ENCODE measurements at regions not wholly inside any gene's neighbourhood (a gene's known extent, or its start where the extent isn't known, plus 50 kb on each side); places are given as distances from the start of the nearest gene placed in this dataset.

DNA sequence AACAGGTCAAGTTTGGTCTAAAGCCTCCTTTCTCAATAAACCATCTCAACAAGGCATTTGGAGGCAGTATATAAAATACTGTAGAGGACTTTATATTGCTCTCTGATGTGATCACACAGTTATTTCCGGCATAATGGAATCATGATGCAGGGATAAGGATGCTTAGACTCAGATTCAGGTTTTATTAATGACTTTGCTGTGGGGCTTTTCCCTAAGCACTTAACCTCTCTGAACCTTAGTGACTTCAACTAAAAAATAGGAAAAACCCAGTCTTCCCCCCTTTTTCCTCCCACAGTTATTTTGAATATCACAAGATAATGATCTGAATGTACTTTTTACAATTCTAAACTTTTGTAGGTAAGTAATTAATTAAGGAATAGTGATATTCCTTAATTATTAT is 94.8 kb upstream of the TENM4 start:
- no peak for TF ChIP-seq SUZ12 (IDR thresholded peaks at IDR 0.05; ENCODE audit: extremely low read depth, insufficient read depth, insufficient read length)
- TF ChIP-seq YY1 (IDR thresholded peaks at IDR 0.05; ENCODE audit: insufficient read depth, insufficient read length) = no peak
- no peak for TF ChIP-seq ZNF274 (IDR thresholded peaks at IDR 0.05; ENCODE audit: low read depth, low read length)
- no peaks in the 10 kb centered on the region for H3K36me3 ChIP-seq (ENCODE audit: insufficient read depth, insufficient read length, low read length)
- no peak overlapping the region for H3K9ac ChIP-seq (ENCODE audit: insufficient read length, low read depth)
- H3K9me3 ChIP-seq (ENCODE audit: insufficient read depth, low read length) = no peaks in the 10 kb centered on the region
- H3K27me3 ChIP-seq (ENCODE audit: insufficient read depth, insufficient read length) = no peaks in the 10 kb centered on the region
- H3K4me1 ChIP-seq (ENCODE audit: insufficient read depth, insufficient read length) = no peaks in the 10 kb centered on the region
- no peak for DNase-seq (ENCODE audit: low read depth, low spot score)
- no peak overlapping the region for H3K4me3 ChIP-seq (ENCODE audit: insufficient read length, low read depth)

DNA sequence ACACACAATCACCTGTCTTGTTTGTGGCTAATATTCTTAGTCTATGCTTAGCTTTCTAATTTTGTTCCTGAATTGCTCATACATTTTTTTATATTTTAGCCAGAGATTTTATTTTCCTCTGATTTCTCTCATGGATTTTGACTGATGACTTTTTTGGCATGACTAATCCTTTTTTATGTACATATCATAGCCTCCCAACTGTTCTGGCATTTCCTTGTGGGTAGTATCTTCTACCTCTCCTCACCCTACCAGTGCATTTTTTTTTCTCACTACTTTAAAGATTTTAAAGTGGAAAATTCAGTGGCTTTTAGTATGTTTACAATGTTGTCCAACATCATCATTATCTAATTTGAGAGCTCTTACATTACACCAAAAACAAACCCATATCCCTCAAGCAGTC is 84.4 kb upstream of the TENM4 start:
- Histone ChIP-seq H3K27me3 (ENCODE audit: insufficient read depth, insufficient read length) (no peaks in the 10 kb centered on the region), H3K9ac (ENCODE audit: insufficient read length, low read depth) (no peak overlapping the region), H3K4me1 (ENCODE audit: insufficient read depth, insufficient read length) (no peaks in the 10 kb centered on the region), H3K4me3 (ENCODE audit: insufficient read length, low read depth) (no peak overlapping the region), H3K9me3 (ENCODE audit: insufficient read depth, low read length) (no peaks in the 10 kb centered on the region; the same call in 1 of the 2 replicates), H3K36me3 (ENCODE audit: insufficient read depth, insufficient read length, low read length) (no peaks in the 10 kb centered on the region)
- DNase-seq (ENCODE audit: low read depth, low spot score) = no peak
- TF ChIP-seq SUZ12 (IDR thresholded peaks at IDR 0.05; ENCODE audit: extremely low read depth, insufficient read depth, insufficient read length) = no peak

DNA sequence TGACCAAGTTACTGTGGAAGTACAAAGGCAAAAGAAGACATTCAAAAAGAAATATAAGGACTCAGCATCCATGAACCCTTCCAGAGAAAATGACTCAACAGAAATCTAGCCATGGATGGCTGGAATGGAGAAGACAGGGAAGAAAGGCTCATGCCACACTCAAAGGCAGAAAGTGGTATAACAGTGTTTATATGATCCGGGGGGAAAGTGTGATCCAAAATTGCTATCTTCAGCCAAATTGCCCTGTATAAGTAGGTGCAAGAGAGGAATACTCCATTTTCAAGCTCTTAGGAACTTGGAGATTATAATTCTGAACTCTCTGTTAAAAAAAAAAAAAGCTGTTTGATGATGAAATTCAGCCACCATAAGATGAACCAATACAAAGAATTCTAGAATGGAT is 81.8 kb upstream of the TENM4 start:
- no peaks in the 10 kb centered on the region for H3K27me3 ChIP-seq (ENCODE audit: insufficient read depth, insufficient read length)
- no peaks in the 10 kb centered on the region for H3K36me3 ChIP-seq (ENCODE audit: insufficient read depth, insufficient read length, low read length)
- no peak for TF ChIP-seq ZNF274 (IDR thresholded peaks at IDR 0.05; ENCODE audit: low read depth, low read length)
- no peak for TF ChIP-seq YY1 (IDR thresholded peaks at IDR 0.05; ENCODE audit: insufficient read depth, insufficient read length)
- no peak for TF ChIP-seq SUZ12 (IDR thresholded peaks at IDR 0.05; ENCODE audit: extremely low read depth, insufficient read depth, insufficient read length)
- H3K4me3 ChIP-seq (ENCODE audit: insufficient read length, low read depth) = no peak overlapping the region
- H3K9me3 ChIP-seq (ENCODE audit: insufficient read depth, low read length) = no peaks in the 10 kb centered on the region; the same call in 1 of the 2 replicates
- no peaks in the 10 kb centered on the region for H3K4me1 ChIP-seq (ENCODE audit: insufficient read depth, insufficient read length)
- no peak for DNase-seq (ENCODE audit: low read depth, low spot score)
- no peak overlapping the region for H3K9ac ChIP-seq (ENCODE audit: insufficient read length, low read depth)

DNA sequence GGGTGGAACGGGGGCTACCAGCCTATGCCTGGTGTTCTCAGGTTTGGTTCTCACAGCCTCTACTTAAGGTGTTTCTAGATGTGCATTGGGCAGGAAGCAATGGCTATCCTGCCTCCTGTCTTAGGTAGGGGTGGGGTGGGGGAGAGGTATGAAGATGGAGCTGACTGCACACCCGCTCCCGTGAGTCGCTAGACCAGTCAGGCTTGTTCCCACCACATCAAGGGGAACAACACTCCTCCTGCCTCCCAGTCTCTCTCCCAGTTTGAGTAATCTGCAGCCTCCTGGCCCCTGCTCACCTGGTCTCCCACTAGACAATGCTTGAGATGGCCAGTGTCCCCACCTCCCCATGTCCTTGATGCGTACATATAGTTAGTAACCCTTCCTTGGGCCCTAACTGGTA is 79.3 kb upstream of the TENM4 start:
- H3K27me3 ChIP-seq (ENCODE audit: insufficient read depth, insufficient read length) = no peaks in the 10 kb centered on the region
- no peaks in the 10 kb centered on the region for H3K36me3 ChIP-seq (ENCODE audit: insufficient read depth, insufficient read length, low read length)
- H3K9ac ChIP-seq (ENCODE audit: insufficient read length, low read depth) = no peak overlapping the region
- no peaks in the 10 kb centered on the region for H3K4me1 ChIP-seq (ENCODE audit: insufficient read depth, insufficient read length)
- H3K4me3 ChIP-seq (ENCODE audit: insufficient read length, low read depth) = no peak overlapping the region
- TF ChIP-seq SUZ12 (IDR thresholded peaks at IDR 0.05; ENCODE audit: extremely low read depth, insufficient read depth, insufficient read length) (no peak), YY1 (IDR thresholded peaks at IDR 0.05; ENCODE audit: insufficient read depth, insufficient read length) (no peak), ZNF274 (IDR thresholded peaks at IDR 0.05; ENCODE audit: low read depth, low read length) (no peak)
- no peak for DNase-seq (ENCODE audit: low read depth, low spot score)
- H3K9me3 ChIP-seq (ENCODE audit: insufficient read depth, low read length) = no peaks in the 10 kb centered on the region; the same call in 1 of the 2 replicates

GRCh38 chr11:79515781-79516180 is 75.0 kb upstream of the TENM4 start:
- TF ChIP-seq ZNF274 (IDR thresholded peaks at IDR 0.05; ENCODE audit: low read depth, low read length) (no peak), SUZ12 (IDR thresholded peaks at IDR 0.05; ENCODE audit: extremely low read depth, insufficient read depth, insufficient read length) (no peak), YY1 (IDR thresholded peaks at IDR 0.05; ENCODE audit: insufficient read depth, insufficient read length) (no peak)
- Histone ChIP-seq H3K27me3 (ENCODE audit: insufficient read depth, insufficient read length) (no peaks in the 10 kb centered on the region), H3K9ac (ENCODE audit: insufficient read length, low read depth) (no peak overlapping the region), H3K4me3 (ENCODE audit: insufficient read length, low read depth) (no peak overlapping the region), H3K9me3 (ENCODE audit: insufficient read depth, low read length) (no peaks in the 10 kb centered on the region), H3K36me3 (ENCODE audit: insufficient read depth, insufficient read length, low read length) (no peaks in the 10 kb centered on the region), H3K4me1 (ENCODE audit: insufficient read depth, insufficient read length) (no peaks in the 10 kb centered on the region)
- DNase-seq (ENCODE audit: low read depth, low spot score) = no peak

- Histone ChIP-seq H3K4me3 (ENCODE audit: insufficient read length, low read depth) (no peak overlapping the region), H3K27me3 (ENCODE audit: insufficient read depth, insufficient read length) (no peaks in the 10 kb centered on the region), H3K9ac (ENCODE audit: insufficient read length, low read depth) (no peak overlapping the region), H3K4me1 (ENCODE audit: insufficient read depth, insufficient read length) (no peaks in the 10 kb centered on the region), H3K9me3 (ENCODE audit: insufficient read depth, low read length) (no peaks in the 10 kb centered on the region), H3K36me3 (ENCODE audit: insufficient read depth, insufficient read length, low read length) (no peaks in the 10 kb centered on the region)
- no peak for TF ChIP-seq SUZ12 (IDR thresholded peaks at IDR 0.05; ENCODE audit: extremely low read depth, insufficient read depth, insufficient read length)
- DNase-seq (ENCODE audit: low read depth, low spot score) = no peak
Observed at GRCh38 chr11:79514695-79515094, 73.9 kb upstream of the TENM4 start.

- H3K27me3 ChIP-seq (ENCODE audit: insufficient read depth, insufficient read length) = no peaks in the 10 kb centered on the region
- no peak for DNase-seq (ENCODE audit: low read depth, low spot score)
Observed at GRCh38 chr11:79514290-79514689, 73.5 kb upstream of the TENM4 start.

More at GRCh38 chr11:79514290-79514689, 73.5 kb upstream of the TENM4 start:
- Histone ChIP-seq H3K4me3 (ENCODE audit: insufficient read length, low read depth) (no peak overlapping the region), H3K36me3 (ENCODE audit: insufficient read depth, insufficient read length, low read length) (no peaks in the 10 kb centered on the region), H3K4me1 (ENCODE audit: insufficient read depth, insufficient read length) (no peaks in the 10 kb centered on the region), H3K9me3 (ENCODE audit: insufficient read depth, low read length) (no peaks in the 10 kb centered on the region), H3K9ac (ENCODE audit: insufficient read length, low read depth) (no peak overlapping the region)
- no peak for TF ChIP-seq SUZ12 (IDR thresholded peaks at IDR 0.05; ENCODE audit: extremely low read depth, insufficient read depth, insufficient read length)
- TF ChIP-seq ZNF274 (IDR thresholded peaks at IDR 0.05; ENCODE audit: low read depth, low read length) = no peak
- TF ChIP-seq YY1 (IDR thresholded peaks at IDR 0.05; ENCODE audit: insufficient read depth, insufficient read length) = no peak
